A673 (cell line): ENCODE measurements at regions not wholly inside any gene's neighbourhood (a gene's known extent, or its start where the extent isn't known, plus 50 kb on each side); places are given as distances from the start of the nearest gene placed in this dataset.

Source experiments
- BruUV-seq: library from RNA; stranded (reverse); fragments of 400-500 nt; replicated peaks from 2 replicates; lab custom pipeline; 2021; lab: Mats Ljungman, UMichigan
- CTCF ChIA-PET: fragments of 300-600 bp; sonication (Branson Sonifier 250); formaldehyde crosslinking; loops from one replicate; lab custom pipeline; 2022; ENCODE audit warnings: antibody characterized with exemption; lab: Charles Lee
- POLR2A ChIA-PET: fragments of 300-600 bp; sonication (Branson Sonifier 250); formaldehyde crosslinking; loops from one replicate; lab custom pipeline; 2022; ENCODE audit warnings: antibody characterized with exemption; ENCODE audit not compliant: low non-redundant PET; lab: Charles Lee
- DNase-seq: peaks from one replicate; pipeline ENCODE4 v3.0.0-alpha.2; 2015; ENCODE audit warnings: low spot score
- H3K27ac ChIP-seq: fragments of 200-600 bp; sonication (generic); 2 replicates; pipeline ENCODE4 v1.5.1; 2016; ENCODE audit warnings: mixed run types, low read depth, mild to moderate bottlenecking, mixed read lengths, antibody characterized with exemption, low read length; ENCODE audit not compliant: poor library complexity, severe bottlenecking
- H3K27me3 ChIP-seq: fragments of 200-600 bp; sonication (generic); replicated peaks from 2 replicates; pipeline ENCODE4 v1.6.1; 2017; ENCODE audit warnings: mixed run types, low read depth, mild to moderate bottlenecking, mixed read lengths, antibody characterized with exemption, low read length; ENCODE audit not compliant: insufficient read depth, poor library complexity
- H3K36me3 ChIP-seq: fragments of 200-600 bp; sonication (generic); 2 replicates; pipeline ENCODE4 v1.6.1; 2016; ENCODE audit warnings: mixed run types, mild to moderate bottlenecking, mixed read lengths, antibody characterized with exemption, low read length; ENCODE audit not compliant: insufficient read depth, poor library complexity, severe bottlenecking
- H3K4me1 ChIP-seq: fragments of 200-600 bp; sonication (generic); 2 replicates; pipeline ENCODE4 v1.6.1; 2017; ENCODE audit warnings: mixed run types, mild to moderate bottlenecking, mixed read lengths, antibody characterized with exemption, low read length; ENCODE audit not compliant: insufficient read depth, poor library complexity, severe bottlenecking
- H3K4me3 ChIP-seq: fragments of 200-600 bp; sonication (generic); 2 replicates; pipeline ENCODE4 v1.5.1; 2016; ENCODE audit warnings: low read depth, mixed run types, mild to moderate bottlenecking, mixed read lengths, low read length; ENCODE audit not compliant: poor library complexity, severe bottlenecking
- H3K9me3 ChIP-seq: fragments of 200-600 bp; sonication (generic); 2 replicates; pipeline ENCODE4 v1.6.1; 2016; ENCODE audit warnings: mixed run types, low read depth, mild to moderate bottlenecking, mixed read lengths, antibody characterized with exemption, low read length; ENCODE audit not compliant: poor library complexity, severe bottlenecking
- EZH2 ChIP-seq: fragments of 200-600 bp; sonication (generic); IDR thresholded peaks from 2 replicates; pipeline ENCODE4 v1.6.1; 2017; ENCODE audit warnings: borderline replicate concordance, low read depth, mild to moderate bottlenecking, mixed read lengths, antibody characterized with exemption, low read length; ENCODE audit not compliant: poor library complexity, severe bottlenecking
- intact Hi-C: fragments of 100-400 bp; cut with micrococcal nuclease; formaldehyde crosslinking; loops from one replicate; pipeline ENCODE4 v1.10.0; 2022; ENCODE audit not compliant: unreplicated experiment
- TF ChIP-seq, protein P1 (sequence below): fragments of 300-800, 200-600 bp; sonication (generic); conservative IDR thresholded peaks from 2 replicates; pipeline ENCODE4 v1.5.1; 2017; ENCODE audit warnings: low read depth, mild to moderate bottlenecking, antibody characterized with exemption, low read length, moderate library complexity, mixed read lengths

DNA sequence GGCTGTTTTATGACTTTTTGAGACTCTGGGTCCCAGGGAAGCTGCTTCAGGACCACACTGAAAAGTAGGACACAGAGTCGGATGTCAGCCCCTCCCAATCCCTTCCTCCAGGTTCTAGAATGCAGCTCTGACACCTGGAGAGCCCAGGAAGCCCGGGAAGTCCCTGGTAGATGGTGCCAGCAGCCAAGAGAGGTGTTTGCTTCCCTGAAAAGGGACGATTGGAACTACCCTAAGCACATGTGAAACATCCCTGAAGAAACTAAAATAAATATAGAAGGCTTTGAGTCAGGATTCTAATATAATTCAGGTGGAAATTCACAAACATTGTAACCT is 163.2 kb upstream of the CYRIA start:
- H3K27ac ChIP-seq: no peak overlapping the region
- H3K9me3 ChIP-seq: no peaks in the 10 kb centered on the region
- H3K36me3 ChIP-seq: no peaks in the 10 kb centered on the region
- intact Hi-C loops: no loop called here
- no TSS peak for BruUV-seq
- DNase-seq: no peak
- no peak for TF ChIP-seq EZH2
- H3K4me3 ChIP-seq: no peak overlapping the region
- H3K4me1 ChIP-seq: no peaks in the 10 kb centered on the region
- POLR2A ChIA-PET: no interaction called here
- CTCF ChIA-PET: no interaction called here
- H3K27me3 ChIP-seq: peaks cover 13% of the 10 kb centered on the region

DNA sequence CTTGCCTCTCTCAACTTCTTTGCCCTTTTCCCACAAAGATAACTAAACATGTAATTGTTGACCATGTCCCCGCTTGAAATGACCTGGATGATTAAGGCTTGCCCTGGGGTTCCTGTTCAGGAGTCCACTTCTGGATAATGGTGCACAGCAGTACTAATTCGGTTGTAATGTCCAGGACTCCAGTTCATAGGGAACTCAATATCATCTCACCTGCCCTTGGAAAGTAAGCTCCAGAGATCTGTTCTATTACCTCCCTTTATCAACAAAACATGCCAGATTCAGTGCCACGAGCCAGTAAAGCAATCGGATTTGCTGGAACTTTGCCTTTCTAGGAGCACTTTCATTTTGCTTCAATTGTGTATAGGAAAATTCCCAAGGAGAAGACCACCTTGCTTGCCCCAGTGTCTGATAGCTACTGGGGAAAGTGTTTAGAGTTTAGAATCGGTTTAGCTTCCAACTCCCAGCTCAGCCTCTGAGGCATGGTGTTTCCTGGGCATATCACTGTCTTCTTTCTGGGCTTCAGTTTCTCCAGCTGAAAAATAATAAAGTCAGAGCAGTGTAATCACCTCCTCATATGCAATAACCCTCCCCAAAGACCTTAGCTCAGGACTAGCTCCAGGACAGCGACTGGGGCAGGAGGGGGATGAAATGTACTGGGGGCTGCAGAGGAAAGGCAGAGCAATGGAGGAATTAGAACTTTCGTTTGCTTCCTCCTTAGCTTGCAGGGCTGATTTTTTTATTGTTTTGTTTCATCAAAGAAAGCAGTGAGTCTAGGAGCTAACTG is 162.6 kb upstream of the CYRIA start:
- intact Hi-C loops: no loop called here
- ChIA-PET CTCF (no interaction called here), POLR2A (no interaction called here)

DNA sequence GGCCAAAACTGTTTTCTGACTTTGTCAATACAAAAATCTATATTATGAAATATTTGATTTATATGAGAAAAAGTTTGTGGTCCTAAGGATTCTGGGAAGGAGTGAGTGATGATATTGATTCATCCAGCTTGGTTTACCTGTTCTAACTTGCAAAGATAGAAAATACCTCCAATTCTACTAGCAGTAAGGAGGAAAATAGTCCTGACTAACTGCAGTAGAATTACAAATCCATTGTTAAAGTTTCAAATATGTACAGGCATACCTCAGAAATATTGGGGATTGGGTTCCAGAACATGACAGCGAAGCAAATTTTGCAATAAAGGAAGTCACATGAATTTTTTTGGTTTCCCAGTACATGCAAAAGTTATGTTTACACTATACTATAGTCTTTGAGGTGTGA is 158.8 kb upstream of the CYRIA start:
- TF ChIP-seq EZH2: no peak
- TF ChIP-seq, protein P1, sequence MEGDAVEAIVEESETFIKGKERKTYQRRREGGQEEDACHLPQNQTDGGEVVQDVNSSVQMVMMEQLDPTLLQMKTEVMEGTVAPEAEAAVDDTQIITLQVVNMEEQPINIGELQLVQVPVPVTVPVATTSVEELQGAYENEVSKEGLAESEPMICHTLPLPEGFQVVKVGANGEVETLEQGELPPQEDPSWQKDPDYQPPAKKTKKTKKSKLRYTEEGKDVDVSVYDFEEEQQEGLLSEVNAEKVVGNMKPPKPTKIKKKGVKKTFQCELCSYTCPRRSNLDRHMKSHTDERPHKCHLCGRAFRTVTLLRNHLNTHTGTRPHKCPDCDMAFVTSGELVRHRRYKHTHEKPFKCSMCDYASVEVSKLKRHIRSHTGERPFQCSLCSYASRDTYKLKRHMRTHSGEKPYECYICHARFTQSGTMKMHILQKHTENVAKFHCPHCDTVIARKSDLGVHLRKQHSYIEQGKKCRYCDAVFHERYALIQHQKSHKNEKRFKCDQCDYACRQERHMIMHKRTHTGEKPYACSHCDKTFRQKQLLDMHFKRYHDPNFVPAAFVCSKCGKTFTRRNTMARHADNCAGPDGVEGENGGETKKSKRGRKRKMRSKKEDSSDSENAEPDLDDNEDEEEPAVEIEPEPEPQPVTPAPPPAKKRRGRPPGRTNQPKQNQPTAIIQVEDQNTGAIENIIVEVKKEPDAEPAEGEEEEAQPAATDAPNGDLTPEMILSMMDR: no peak

More for the DNA sequence above, 162.6 kb upstream of the CYRIA start:
- no peak overlapping the region for H3K4me3 ChIP-seq
- no peaks in the 10 kb centered on the region for H3K4me1 ChIP-seq
- BruUV-seq: no TSS peak
- no peak overlapping the region for H3K27ac ChIP-seq
- TF ChIP-seq EZH2: no peak
- H3K27me3 ChIP-seq: peaks cover 13% of the 10 kb centered on the region
- no peaks in the 10 kb centered on the region for H3K9me3 ChIP-seq
- no peak for DNase-seq
- no peaks in the 10 kb centered on the region for H3K36me3 ChIP-seq

DNA sequence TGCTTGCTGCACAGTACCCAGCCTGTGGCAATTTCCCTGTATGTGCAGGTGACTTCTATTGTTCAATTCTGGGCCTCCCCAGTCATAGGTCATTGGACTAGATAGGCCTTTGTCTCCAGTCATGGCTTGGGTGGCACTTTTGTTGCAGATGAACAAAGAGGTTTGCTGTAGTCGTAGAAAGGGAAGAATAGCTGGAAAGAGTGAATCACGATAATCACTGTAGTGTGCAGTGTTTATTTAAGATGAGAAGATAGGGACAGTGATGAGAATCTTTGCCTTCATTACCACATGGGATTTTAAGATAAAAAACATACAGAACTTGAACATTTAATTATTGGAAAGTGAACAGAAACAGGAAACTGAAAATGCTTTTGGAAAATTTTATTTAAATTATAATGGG is 156.1 kb upstream of the CYRIA start:
- TF ChIP-seq, protein P1: no peak
- no peak for TF ChIP-seq EZH2
- DNase-seq: no peak
- H3K27ac ChIP-seq: no peak overlapping the region
- no peak overlapping the region for H3K4me3 ChIP-seq
- no peaks in the 10 kb centered on the region for H3K4me1 ChIP-seq
- intact Hi-C loops: no loop called here
- POLR2A ChIA-PET: no interaction called here
- no peaks in the 10 kb centered on the region for H3K36me3 ChIP-seq
- H3K27me3 ChIP-seq: peaks cover 24% of the 10 kb centered on the region
- H3K9me3 ChIP-seq: no peaks in the 10 kb centered on the region
- BruUV-seq: no TSS peak
- CTCF ChIA-PET: no interaction called here

More for the DNA sequence above, 158.8 kb upstream of the CYRIA start:
- intact Hi-C loops: no loop called here
- H3K36me3 ChIP-seq: no peaks in the 10 kb centered on the region
- H3K27me3 ChIP-seq: peaks cover 27% of the 10 kb centered on the region
- DNase-seq: no peak
- H3K27ac ChIP-seq: no peak overlapping the region
- H3K4me1 ChIP-seq: no peaks in the 10 kb centered on the region
- CTCF ChIA-PET: no interaction called here
- H3K4me3 ChIP-seq: no peak overlapping the region
- BruUV-seq: no TSS peak
- H3K9me3 ChIP-seq: no peaks in the 10 kb centered on the region
- POLR2A ChIA-PET: interaction anchor here (0.6 kb wide), 1 partner anchor 1862 kb away, joined by 3 read pairs; no protein-coding TSS in a partner anchor
